ENCODE measurements at regions not wholly inside any gene's neighbourhood (a gene's known extent, or its start where the extent isn't known, plus 50 kb on each side); places are given as distances from the start of the nearest gene placed in this dataset.

DNA sequence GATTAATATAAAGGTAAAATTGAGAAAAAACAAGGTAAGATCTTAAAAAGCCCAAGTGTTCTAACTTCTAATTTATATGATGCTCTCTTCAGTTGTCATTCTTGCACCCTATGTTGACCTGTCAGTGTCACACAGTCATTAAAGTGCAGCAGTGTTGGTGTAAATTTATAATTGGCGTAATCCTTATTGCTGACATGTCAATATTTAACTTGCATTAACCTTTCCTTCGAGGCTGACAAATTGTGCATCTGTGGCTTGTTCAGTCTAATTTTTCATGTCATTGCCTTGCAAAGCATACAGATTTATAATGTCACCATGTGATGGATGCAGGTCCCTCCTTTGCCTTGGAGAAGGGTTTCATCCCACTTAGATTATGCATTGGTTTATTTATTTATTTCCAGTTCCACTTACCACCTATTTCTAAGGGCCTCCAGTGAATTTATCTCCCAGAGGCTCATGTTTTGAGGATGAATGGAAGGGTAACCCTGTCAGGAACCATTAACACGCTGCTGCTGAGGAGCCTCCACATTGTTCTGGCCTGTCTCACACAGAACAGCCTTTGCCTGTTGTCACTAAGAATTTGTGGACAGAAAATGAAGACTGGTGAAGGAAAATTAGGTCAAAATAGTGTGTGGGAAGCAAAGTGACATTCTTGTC lies 1098.5 kb upstream of the LCORL start:
- H3K27ac ChIP-seq (ENCODE audit: insufficient read depth, low read depth, low read length): no peak overlapping the region
- H3K4me2 ChIP-seq (ENCODE audit: insufficient read depth, low read length): no peak overlapping the region
- ChIA-PET POLR2A (no interaction called here), CTCF (no interaction called here)
- H3K9me1 ChIP-seq (replicated peaks; ENCODE audit: control insufficient read depth, extremely low read depth, insufficient read depth, low read length): no peaks in the 10 kb centered on the region
- no peaks in the 10 kb centered on the region for H4K20me1 ChIP-seq (replicated peaks; ENCODE audit: control insufficient read depth, extremely low read depth, insufficient read depth, low read length)
- intact Hi-C loops (cut with micrococcal nuclease) (no loop called here), dilution Hi-C loops (cut with MboI; ENCODE audit: extremely low pct_ligation_motif_present, low sequenced_read_pairs) (no loop called here)
- no peaks in the 10 kb centered on the region for H3K27me3 ChIP-seq (ENCODE audit: control insufficient read depth in 2 of 2, insufficient read depth in 2 of 2, low read length in 2 of 2)
- no peaks in the 10 kb centered on the region for H3K79me2 ChIP-seq (ENCODE audit: control insufficient read depth, insufficient read depth, low read length)
- no peak overlapping the region for H3K4me3 ChIP-seq (replicated peaks in 1 of 3; ENCODE audit: insufficient read depth in 1 of 3, low read depth in 1 of 3, low read length in 3 of 3)
- H3K9ac ChIP-seq (replicated peaks; ENCODE audit: extremely low read depth, insufficient read depth, low read length): no peak overlapping the region
- FAIRE-seq (no peak), DNase-seq (ENCODE audit: low read depth, low spot score) (no peak)
- TF ChIP-seq, protein P1, sequence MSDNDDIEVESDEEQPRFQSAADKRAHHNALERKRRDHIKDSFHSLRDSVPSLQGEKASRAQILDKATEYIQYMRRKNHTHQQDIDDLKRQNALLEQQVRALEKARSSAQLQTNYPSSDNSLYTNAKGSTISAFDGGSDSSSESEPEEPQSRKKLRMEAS (IDR thresholded peaks at IDR 0.05; ENCODE audit: insufficient read depth, insufficient read length): no peak
- TF ChIP-seq EZH2 (IDR thresholded peaks at IDR 0.05; ENCODE audit: borderline replicate concordance, low read depth, low read length, severe bottlenecking) (no peak), GATA2 (IDR thresholded peaks at IDR 0.05; ENCODE audit: insufficient read depth, insufficient read length, low read depth, low read length) (no peak), POLR2A (IDR thresholded peaks at IDR 0.05; ENCODE audit: low read depth, low read length) (no peak), POLR2AphosphoS5 (IDR thresholded peaks at IDR 0.05; ENCODE audit: insufficient read depth, low read depth, low read length) (no peak), FOS (IDR thresholded peaks at IDR 0.05; ENCODE audit: borderline replicate concordance, insufficient read depth, low read length) (no peak), JUN (IDR thresholded peaks at IDR 0.05; ENCODE audit: borderline replicate concordance, insufficient read depth, insufficient read length, low read depth) (no peak), MYC (IDR thresholded peaks at IDR 0.05; ENCODE audit: low read depth, low read length) (no peak)
- TF ChIP-seq, protein P2, sequence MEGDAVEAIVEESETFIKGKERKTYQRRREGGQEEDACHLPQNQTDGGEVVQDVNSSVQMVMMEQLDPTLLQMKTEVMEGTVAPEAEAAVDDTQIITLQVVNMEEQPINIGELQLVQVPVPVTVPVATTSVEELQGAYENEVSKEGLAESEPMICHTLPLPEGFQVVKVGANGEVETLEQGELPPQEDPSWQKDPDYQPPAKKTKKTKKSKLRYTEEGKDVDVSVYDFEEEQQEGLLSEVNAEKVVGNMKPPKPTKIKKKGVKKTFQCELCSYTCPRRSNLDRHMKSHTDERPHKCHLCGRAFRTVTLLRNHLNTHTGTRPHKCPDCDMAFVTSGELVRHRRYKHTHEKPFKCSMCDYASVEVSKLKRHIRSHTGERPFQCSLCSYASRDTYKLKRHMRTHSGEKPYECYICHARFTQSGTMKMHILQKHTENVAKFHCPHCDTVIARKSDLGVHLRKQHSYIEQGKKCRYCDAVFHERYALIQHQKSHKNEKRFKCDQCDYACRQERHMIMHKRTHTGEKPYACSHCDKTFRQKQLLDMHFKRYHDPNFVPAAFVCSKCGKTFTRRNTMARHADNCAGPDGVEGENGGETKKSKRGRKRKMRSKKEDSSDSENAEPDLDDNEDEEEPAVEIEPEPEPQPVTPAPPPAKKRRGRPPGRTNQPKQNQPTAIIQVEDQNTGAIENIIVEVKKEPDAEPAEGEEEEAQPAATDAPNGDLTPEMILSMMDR (IDR thresholded peaks at IDR 0.05; ENCODE audit: extremely low read depth in 1 of 2, insufficient read depth in 1 of 2, low read depth in 1 of 2, low read length in 2 of 2): no peak
- H3K9me3 ChIP-seq (replicated peaks; ENCODE audit: control insufficient read depth, insufficient read depth, low read length): no peaks in the 10 kb centered on the region
- no TSS peak for BruUV-seq (replicated peaks)
- H3K4me1 ChIP-seq (ENCODE audit: control insufficient read depth, extremely low read depth, insufficient read depth, low read length): no peaks in the 10 kb centered on the region
- no peaks in the 10 kb centered on the region for H3K36me3 ChIP-seq (ENCODE audit: control insufficient read depth in 2 of 2, extremely low read depth in 1 of 2, insufficient read depth in 2 of 2, low read length in 2 of 2)
- no peak overlapping the region for H2AFZ ChIP-seq (ENCODE audit: low read depth, low read length)

Measured in endothelial cell of umbilical vein (primary cell).